ENCODE measurements at regions not wholly inside any gene's neighbourhood (a gene's known extent, or its start where the extent isn't known, plus 50 kb on each side); places are given as distances from the start of the nearest gene placed in this dataset.
"Not testable (repeated sequence)": the region's sequence is repeated elsewhere in the genome, so short reads cannot be mapped to it uniquely, and the experiment has no call there.

GRCh38 chr1:121007755-121008154 is 118.2 kb downstream of the PPIAL4A start:
- not testable (repeated sequence) for H2AFZ ChIP-seq (ENCODE audit: insufficient read depth, low read length, poor library complexity); H3K4me3 ChIP-seq (ENCODE audit: low read depth, low read length); H3K18ac ChIP-seq (ENCODE audit: low read length); H3K9ac ChIP-seq (ENCODE audit: low read length); H3K14ac ChIP-seq (ENCODE audit: low read length); H4K12ac ChIP-seq (ENCODE audit: low read depth, low read length); H4K91ac ChIP-seq (ENCODE audit: low read depth, low read length); H4K8ac ChIP-seq (ENCODE audit: low read depth, low read length); H2BK5ac ChIP-seq (ENCODE audit: low read depth, low read length, poor library complexity); H2AK5ac ChIP-seq (ENCODE audit: low read length); H3K9me3 ChIP-seq (ENCODE audit: insufficient read depth, low read depth, low read length); H3K23ac ChIP-seq (ENCODE audit: low read length); H2BK12ac ChIP-seq (ENCODE audit: low read length); H3K27me3 ChIP-seq (ENCODE audit: insufficient read depth, low read length); H3K4ac ChIP-seq (ENCODE audit: low read depth, low read length); H2BK120ac ChIP-seq (ENCODE audit: insufficient read depth, low read length, poor library complexity); H3K4me2 ChIP-seq (ENCODE audit: low read length); H3K27ac ChIP-seq (ENCODE audit: low read depth, low read length); H3K79me2 ChIP-seq (ENCODE audit: control insufficient read depth, insufficient read depth, low read length, poor library complexity); H3K79me1 ChIP-seq (ENCODE audit: low read length); H3K4me1 ChIP-seq (ENCODE audit: control insufficient read depth in 1 of 2, insufficient read depth in 2 of 2, low read length in 2 of 2); H3K36me3 ChIP-seq (ENCODE audit: control insufficient read depth in 1 of 2, insufficient read depth in 2 of 2, low read length in 2 of 2); DNase-seq
- WGBS (ENCODE audit: extremely low coverage, insufficient coverage, insufficient read length): no CpG with 5 or more reads among the region's 10 CpGs

GRCh38 chr1:121008512-121009215 is 119.1 kb downstream of the PPIAL4A start:
- H2AFZ ChIP-seq (ENCODE audit: insufficient read depth, low read length, poor library complexity); H3K27me3 ChIP-seq (ENCODE audit: insufficient read depth, low read length); H3K14ac ChIP-seq (ENCODE audit: low read length); DNase-seq; H3K4me3 ChIP-seq (ENCODE audit: low read depth, low read length); H2AK5ac ChIP-seq (ENCODE audit: low read length); H3K4ac ChIP-seq (ENCODE audit: low read depth, low read length); H3K9me3 ChIP-seq (ENCODE audit: insufficient read depth, low read depth, low read length); H4K91ac ChIP-seq (ENCODE audit: low read depth, low read length); H3K18ac ChIP-seq (ENCODE audit: low read length); H3K36me3 ChIP-seq (ENCODE audit: control insufficient read depth in 1 of 2, insufficient read depth in 2 of 2, low read length in 2 of 2); H2BK5ac ChIP-seq (ENCODE audit: low read depth, low read length, poor library complexity); H2BK120ac ChIP-seq (ENCODE audit: insufficient read depth, low read length, poor library complexity); H4K12ac ChIP-seq (ENCODE audit: low read depth, low read length); H3K23ac ChIP-seq (ENCODE audit: low read length); H2BK12ac ChIP-seq (ENCODE audit: low read length); H3K79me1 ChIP-seq (ENCODE audit: low read length); H3K4me1 ChIP-seq (ENCODE audit: control insufficient read depth in 1 of 2, insufficient read depth in 2 of 2, low read length in 2 of 2); H3K27ac ChIP-seq (ENCODE audit: low read depth, low read length); H3K9ac ChIP-seq (ENCODE audit: low read length); H4K8ac ChIP-seq (ENCODE audit: low read depth, low read length); H3K79me2 ChIP-seq (ENCODE audit: control insufficient read depth, insufficient read depth, low read length, poor library complexity): not testable (repeated sequence)
- peak overlapping the region; percentile 16 for H3K4me2 ChIP-seq (ENCODE audit: low read length)
- no CpG with 5 or more reads among the region's 46 CpGs for WGBS (ENCODE audit: extremely low coverage, insufficient coverage, insufficient read length)

GRCh38 chr1:121009216-121010057 is 119.9 kb downstream of the PPIAL4A start:
- not testable (repeated sequence) for H4K91ac ChIP-seq (ENCODE audit: low read depth, low read length); H3K9ac ChIP-seq (ENCODE audit: low read length); H3K27ac ChIP-seq (ENCODE audit: low read depth, low read length); H3K23ac ChIP-seq (ENCODE audit: low read length); H3K4ac ChIP-seq (ENCODE audit: low read depth, low read length); H3K9me3 ChIP-seq (ENCODE audit: insufficient read depth, low read depth, low read length); H3K27me3 ChIP-seq (ENCODE audit: insufficient read depth, low read length); H2BK120ac ChIP-seq (ENCODE audit: insufficient read depth, low read length, poor library complexity); H3K36me3 ChIP-seq (ENCODE audit: control insufficient read depth in 1 of 2, insufficient read depth in 2 of 2, low read length in 2 of 2); H3K18ac ChIP-seq (ENCODE audit: low read length); H4K8ac ChIP-seq (ENCODE audit: low read depth, low read length); H2AFZ ChIP-seq (ENCODE audit: insufficient read depth, low read length, poor library complexity); H3K14ac ChIP-seq (ENCODE audit: low read length); DNase-seq; H2BK12ac ChIP-seq (ENCODE audit: low read length); H3K4me3 ChIP-seq (ENCODE audit: low read depth, low read length); H2BK5ac ChIP-seq (ENCODE audit: low read depth, low read length, poor library complexity); H3K79me1 ChIP-seq (ENCODE audit: low read length); H3K79me2 ChIP-seq (ENCODE audit: control insufficient read depth, insufficient read depth, low read length, poor library complexity); H3K4me1 ChIP-seq (ENCODE audit: control insufficient read depth in 1 of 2, insufficient read depth in 2 of 2, low read length in 2 of 2); H2AK5ac ChIP-seq (ENCODE audit: low read length); H4K12ac ChIP-seq (ENCODE audit: low read depth, low read length)
- no CpG with 5 or more reads among the region's 59 CpGs for WGBS (ENCODE audit: extremely low coverage, insufficient coverage, insufficient read length)
- peak overlapping the region; percentile 61 for H3K4me2 ChIP-seq (ENCODE audit: low read length)

- H3K36me3 ChIP-seq (ENCODE audit: control insufficient read depth in 1 of 2, insufficient read depth in 2 of 2, low read length in 2 of 2); H3K4me1 ChIP-seq (ENCODE audit: control insufficient read depth in 1 of 2, insufficient read depth in 2 of 2, low read length in 2 of 2); H3K4me2 ChIP-seq (ENCODE audit: low read length); H4K8ac ChIP-seq (ENCODE audit: low read depth, low read length); H3K23ac ChIP-seq (ENCODE audit: low read length); H3K9me3 ChIP-seq (ENCODE audit: insufficient read depth, low read depth, low read length); H2BK120ac ChIP-seq (ENCODE audit: insufficient read depth, low read length, poor library complexity); H3K27ac ChIP-seq (ENCODE audit: low read depth, low read length); H3K18ac ChIP-seq (ENCODE audit: low read length); H3K79me2 ChIP-seq (ENCODE audit: control insufficient read depth, insufficient read depth, low read length, poor library complexity); H2BK12ac ChIP-seq (ENCODE audit: low read length); H3K4me3 ChIP-seq (ENCODE audit: low read depth, low read length); H2BK5ac ChIP-seq (ENCODE audit: low read depth, low read length, poor library complexity); H3K4ac ChIP-seq (ENCODE audit: low read depth, low read length); H3K9ac ChIP-seq (ENCODE audit: low read length); H4K91ac ChIP-seq (ENCODE audit: low read depth, low read length); H2AFZ ChIP-seq (ENCODE audit: insufficient read depth, low read length, poor library complexity); H3K27me3 ChIP-seq (ENCODE audit: insufficient read depth, low read length); H4K12ac ChIP-seq (ENCODE audit: low read depth, low read length); H2AK5ac ChIP-seq (ENCODE audit: low read length); DNase-seq; H3K79me1 ChIP-seq (ENCODE audit: low read length); H3K14ac ChIP-seq (ENCODE audit: low read length): not testable (repeated sequence)
- no CpG with 5 or more reads among the region's 22 CpGs for WGBS (ENCODE audit: extremely low coverage, insufficient coverage, insufficient read length)
Measured at GRCh38 chr1:121010141-121010540, 120.6 kb downstream of the PPIAL4A start.
